ENCODE measurements at regions not wholly inside any gene's neighbourhood (a gene's known extent, or its start where the extent isn't known, plus 50 kb on each side); places are given as distances from the start of the nearest gene placed in this dataset.

DNA sequence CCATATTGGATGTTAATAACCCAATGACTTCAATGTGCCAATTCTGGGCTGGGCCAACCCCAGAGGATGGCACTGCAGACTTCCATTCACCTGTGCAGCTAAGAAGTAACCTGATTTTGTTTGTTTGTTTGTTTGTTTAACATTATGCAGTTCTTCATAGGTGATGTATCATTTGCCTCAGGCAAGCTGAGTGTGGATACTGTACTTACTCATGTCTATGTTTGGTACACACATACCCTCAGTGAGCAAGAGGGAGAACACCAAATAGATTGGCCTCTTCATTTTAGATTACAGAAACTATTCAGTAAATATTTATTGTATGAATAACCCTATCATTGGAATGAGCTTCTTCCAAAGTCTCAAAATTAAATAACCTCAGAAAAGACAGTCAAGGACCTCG, 180.2 kb upstream of the SMC2 start:
- TF ChIP-seq, protein P1, sequence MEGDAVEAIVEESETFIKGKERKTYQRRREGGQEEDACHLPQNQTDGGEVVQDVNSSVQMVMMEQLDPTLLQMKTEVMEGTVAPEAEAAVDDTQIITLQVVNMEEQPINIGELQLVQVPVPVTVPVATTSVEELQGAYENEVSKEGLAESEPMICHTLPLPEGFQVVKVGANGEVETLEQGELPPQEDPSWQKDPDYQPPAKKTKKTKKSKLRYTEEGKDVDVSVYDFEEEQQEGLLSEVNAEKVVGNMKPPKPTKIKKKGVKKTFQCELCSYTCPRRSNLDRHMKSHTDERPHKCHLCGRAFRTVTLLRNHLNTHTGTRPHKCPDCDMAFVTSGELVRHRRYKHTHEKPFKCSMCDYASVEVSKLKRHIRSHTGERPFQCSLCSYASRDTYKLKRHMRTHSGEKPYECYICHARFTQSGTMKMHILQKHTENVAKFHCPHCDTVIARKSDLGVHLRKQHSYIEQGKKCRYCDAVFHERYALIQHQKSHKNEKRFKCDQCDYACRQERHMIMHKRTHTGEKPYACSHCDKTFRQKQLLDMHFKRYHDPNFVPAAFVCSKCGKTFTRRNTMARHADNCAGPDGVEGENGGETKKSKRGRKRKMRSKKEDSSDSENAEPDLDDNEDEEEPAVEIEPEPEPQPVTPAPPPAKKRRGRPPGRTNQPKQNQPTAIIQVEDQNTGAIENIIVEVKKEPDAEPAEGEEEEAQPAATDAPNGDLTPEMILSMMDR (IDR thresholded peaks at IDR 0.05) = no peak
- no peak for TF ChIP-seq POLR2A (IDR thresholded peaks at IDR 0.05)

Data from adrenal gland (tissue), 5 donors.